Activated CD4-positive, alpha-beta T cell treated with anti-CD3 and anti-CD28 coated beads, Interleukin-2, amount 10 ng/mL, durations not matched to agents 24 days and 14 days (primary cell): ENCODE measurements at regions not wholly inside any gene's neighbourhood (a gene's known extent, or its start where the extent isn't known, plus 50 kb on each side); places are given as distances from the start of the nearest gene placed in this dataset.

ENCODE experiments used
- DNase-seq: peaks from one replicate; pipeline ENCODE4 v3.0.0; 2022
- H3K27ac Mint-ChIP-seq: one replicate; pipeline ENCODE4 v1.8.0; 2022; ENCODE audit warnings: mild to moderate bottlenecking, mixed read lengths
- H3K27me3 Mint-ChIP-seq: one replicate; pipeline ENCODE4 v1.8.0; 2022; ENCODE audit warnings: mixed read lengths
- H3K36me3 Mint-ChIP-seq: one replicate; pipeline ENCODE4 v1.8.0; 2022; ENCODE audit warnings: low read depth, mild to moderate bottlenecking, mixed read lengths
- H3K4me1 Mint-ChIP-seq: one replicate; pipeline ENCODE4 v1.8.0; 2021; ENCODE audit warnings: mixed read lengths
- H3K4me3 Mint-ChIP-seq: one replicate; pipeline ENCODE4 v1.8.0; 2022; ENCODE audit warnings: mild to moderate bottlenecking, moderate library complexity, mixed read lengths
- H3K9me3 Mint-ChIP-seq: one replicate; pipeline ENCODE4 v1.8.0; 2021; ENCODE audit warnings: mixed read lengths
- intact Hi-C: fragments of 100-400 bp; cut with micrococcal nuclease; formaldehyde crosslinking; loops from one replicate; pipeline ENCODE4 v1.15.1; 2023

GRCh38 chr4:178553201-178553600 lies 1111.0 kb upstream of the AGA start:
- DNase-seq: no peak
- Mint-ChIP-seq H3K9me3 (no peaks in the 10 kb centered on the region), H3K27ac (no peak overlapping the region), H3K4me1 (no peaks in the 10 kb centered on the region), H3K36me3 (no peaks in the 10 kb centered on the region), H3K4me3 (no peak overlapping the region), H3K27me3 (no peaks in the 10 kb centered on the region)
- intact Hi-C loops: no loop called here

GRCh38 chr4:178554352-178554751 lies 1112.1 kb upstream of the AGA start:
- H3K27ac Mint-ChIP-seq: no peak overlapping the region
- intact Hi-C loops: no loop called here
- H3K36me3 Mint-ChIP-seq: no peaks in the 10 kb centered on the region
- DNase-seq: no peak
- no peaks in the 10 kb centered on the region for H3K4me1 Mint-ChIP-seq
- H3K27me3 Mint-ChIP-seq: no peaks in the 10 kb centered on the region
- no peaks in the 10 kb centered on the region for H3K9me3 Mint-ChIP-seq
- H3K4me3 Mint-ChIP-seq: no peak overlapping the region

DNA sequence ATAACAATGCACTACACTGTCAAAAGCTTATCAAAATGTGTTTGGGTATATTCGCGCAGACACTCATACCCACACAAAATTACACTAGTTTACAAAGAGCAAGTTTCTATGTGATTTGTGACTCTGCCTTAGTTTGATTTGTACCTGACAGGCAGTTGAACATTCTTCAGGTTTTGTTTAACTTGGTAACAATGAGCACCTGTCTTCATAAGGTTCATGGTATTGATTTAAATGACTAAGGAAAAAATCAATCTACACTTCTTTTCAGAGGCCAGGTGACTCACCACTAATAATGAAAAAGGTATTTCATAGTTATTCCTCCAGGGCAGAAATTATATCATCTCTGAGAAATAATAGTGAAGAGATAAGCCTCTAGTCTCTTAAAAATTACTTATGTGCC lies 1114.6 kb upstream of the AGA start:
- H3K4me3 Mint-ChIP-seq: no peak overlapping the region
- H3K27me3 Mint-ChIP-seq: no peaks in the 10 kb centered on the region
- no peaks in the 10 kb centered on the region for H3K9me3 Mint-ChIP-seq
- intact Hi-C loops: no loop called here
- H3K27ac Mint-ChIP-seq: no peak overlapping the region
- DNase-seq: no peak
- no peaks in the 10 kb centered on the region for H3K36me3 Mint-ChIP-seq
- no peaks in the 10 kb centered on the region for H3K4me1 Mint-ChIP-seq

DNA sequence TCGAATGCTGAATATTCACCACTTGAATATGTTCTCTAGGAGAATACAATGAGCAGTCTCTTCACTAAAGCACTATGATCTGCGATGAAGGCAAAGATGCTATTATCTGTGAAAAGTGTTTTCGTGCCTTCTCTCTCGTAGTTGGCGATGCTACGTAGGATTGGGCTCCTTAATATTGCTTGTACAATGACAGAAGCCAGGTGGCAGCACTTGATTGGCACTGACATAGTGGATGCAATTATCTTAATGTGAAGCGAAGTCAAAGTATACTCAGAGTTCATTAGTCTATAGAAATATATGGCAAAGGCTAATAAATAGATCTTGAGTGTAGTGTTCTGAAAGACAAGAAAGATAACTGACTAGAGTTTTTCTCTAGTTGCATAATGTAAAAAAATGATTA lies 1135.7 kb upstream of the AGA start:
- Mint-ChIP-seq H3K27ac (no peak overlapping the region), H3K27me3 (no peaks in the 10 kb centered on the region), H3K36me3 (no peaks in the 10 kb centered on the region), H3K9me3 (no peaks in the 10 kb centered on the region), H3K4me3 (no peak overlapping the region), H3K4me1 (no peaks in the 10 kb centered on the region)
- no peak for DNase-seq
- intact Hi-C loops: no loop called here

GRCh38 chr4:178595500-178596138 lies 1153.4 kb upstream of the AGA start:
- H3K9me3 Mint-ChIP-seq: peaks cover 5% of the 10 kb centered on the region

GRCh38 chr4:178598672-178599071 lies 1156.4 kb upstream of the AGA start:
- no peak overlapping the region for H3K4me3 Mint-ChIP-seq
- H3K9me3 Mint-ChIP-seq: peaks cover 5% of the 10 kb centered on the region
- no peaks in the 10 kb centered on the region for H3K36me3 Mint-ChIP-seq
- no peak overlapping the region for H3K27ac Mint-ChIP-seq
- H3K4me1 Mint-ChIP-seq: no peaks in the 10 kb centered on the region
- no peak for DNase-seq
- H3K27me3 Mint-ChIP-seq: no peaks in the 10 kb centered on the region
- intact Hi-C loops: no loop called here

More at GRCh38 chr4:178595500-178596138, 1153.4 kb upstream of the AGA start:
- no peak overlapping the region for H3K4me3 Mint-ChIP-seq
- no peak overlapping the region for H3K27ac Mint-ChIP-seq
- H3K36me3 Mint-ChIP-seq: no peaks in the 10 kb centered on the region
- no peaks in the 10 kb centered on the region for H3K4me1 Mint-ChIP-seq
- DNase-seq: no peak
- no peaks in the 10 kb centered on the region for H3K27me3 Mint-ChIP-seq
- intact Hi-C loops: no loop called here

- H3K27ac Mint-ChIP-seq: no peak overlapping the region
- H3K27me3 Mint-ChIP-seq: no peaks in the 10 kb centered on the region
- no peaks in the 10 kb centered on the region for H3K36me3 Mint-ChIP-seq
- no peaks in the 10 kb centered on the region for H3K4me1 Mint-ChIP-seq
- no peak overlapping the region for H3K4me3 Mint-ChIP-seq
- intact Hi-C loops: no loop called here
- H3K9me3 Mint-ChIP-seq: peaks cover 5% of the 10 kb centered on the region
- DNase-seq: no peak
These were observed 1157.3 kb upstream of the AGA start for GRCh38 chr4:178599521-178599920.

GRCh38 chr4:178602833-178603232 lies 1160.6 kb upstream of the AGA start:
- Mint-ChIP-seq H3K27ac (no peak overlapping the region), H3K4me1 (no peaks in the 10 kb centered on the region), H3K9me3 (peaks cover 5% of the 10 kb centered on the region), H3K4me3 (no peak overlapping the region), H3K27me3 (no peaks in the 10 kb centered on the region), H3K36me3 (no peaks in the 10 kb centered on the region)
- intact Hi-C loops: no loop called here
- no peak for DNase-seq

DNA sequence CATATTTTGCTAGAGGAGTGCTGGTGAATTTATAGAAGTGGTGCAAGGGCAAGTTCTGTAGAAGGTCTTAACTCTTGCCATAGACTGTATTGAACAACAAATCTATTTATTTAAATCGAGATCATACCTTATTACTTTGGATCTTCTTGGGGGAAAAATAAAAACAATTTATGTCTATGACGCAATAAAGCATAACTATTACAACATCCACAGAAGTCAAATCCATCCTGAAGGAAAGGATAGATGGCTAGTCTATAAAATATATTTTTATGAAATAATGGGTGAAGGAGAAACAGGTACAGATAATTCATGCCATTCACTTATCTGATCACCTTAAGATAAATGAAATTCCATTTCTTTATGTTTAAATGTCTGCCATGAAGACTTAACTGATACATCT lies 1168.8 kb upstream of the AGA start:
- Mint-ChIP-seq H3K9me3 (peaks cover 3% of the 10 kb centered on the region), H3K4me1 (peaks cover 2% of the 10 kb centered on the region), H3K27ac (no peak overlapping the region), H3K36me3 (no peaks in the 10 kb centered on the region), H3K27me3 (no peaks in the 10 kb centered on the region), H3K4me3 (no peak overlapping the region)
- intact Hi-C loops: no loop called here
- no peak for DNase-seq

GRCh38 chr4:178612733-178613132 lies 1170.5 kb upstream of the AGA start:
- Mint-ChIP-seq H3K36me3 (no peaks in the 10 kb centered on the region), H3K9me3 (peaks cover 3% of the 10 kb centered on the region), H3K4me1 (peaks cover 2% of the 10 kb centered on the region), H3K27ac (no peak overlapping the region), H3K4me3 (no peak overlapping the region), H3K27me3 (no peaks in the 10 kb centered on the region)
- intact Hi-C loops: no loop called here
- no peak for DNase-seq

DNA sequence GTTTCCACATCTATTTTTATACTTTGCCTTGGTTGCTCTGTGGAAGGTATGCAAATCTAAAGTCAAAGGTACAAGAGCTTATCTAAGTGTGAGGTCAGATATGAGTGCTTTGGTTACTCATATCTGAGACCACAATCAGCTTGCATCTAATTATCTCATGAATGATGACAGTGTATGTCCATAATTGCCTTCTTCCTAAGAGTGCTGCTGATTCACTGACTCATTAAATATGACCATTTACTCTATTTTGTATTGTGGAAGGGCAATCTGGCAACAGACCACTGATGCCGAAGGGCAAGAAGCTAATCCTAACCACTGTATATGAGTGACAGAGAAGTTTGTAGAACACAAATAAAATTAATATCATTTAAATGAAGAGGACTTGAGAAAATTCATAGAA lies 1190.2 kb upstream of the AGA start:
- intact Hi-C loops: no loop called here
- Mint-ChIP-seq H3K36me3 (no peaks in the 10 kb centered on the region), H3K4me1 (no peaks in the 10 kb centered on the region), H3K9me3 (peaks cover 3% of the 10 kb centered on the region), H3K27ac (no peak overlapping the region), H3K4me3 (no peak overlapping the region), H3K27me3 (no peaks in the 10 kb centered on the region)
- no peak for DNase-seq

GRCh38 chr4:178633263-178633662 lies 1191.0 kb upstream of the AGA start:
- intact Hi-C loops: no loop called here
- no peaks in the 10 kb centered on the region for H3K36me3 Mint-ChIP-seq
- H3K4me1 Mint-ChIP-seq: no peaks in the 10 kb centered on the region
- H3K9me3 Mint-ChIP-seq: peaks cover 3% of the 10 kb centered on the region
- no peak overlapping the region for H3K27ac Mint-ChIP-seq
- H3K4me3 Mint-ChIP-seq: no peak overlapping the region
- DNase-seq: no peak
- no peaks in the 10 kb centered on the region for H3K27me3 Mint-ChIP-seq

DNA sequence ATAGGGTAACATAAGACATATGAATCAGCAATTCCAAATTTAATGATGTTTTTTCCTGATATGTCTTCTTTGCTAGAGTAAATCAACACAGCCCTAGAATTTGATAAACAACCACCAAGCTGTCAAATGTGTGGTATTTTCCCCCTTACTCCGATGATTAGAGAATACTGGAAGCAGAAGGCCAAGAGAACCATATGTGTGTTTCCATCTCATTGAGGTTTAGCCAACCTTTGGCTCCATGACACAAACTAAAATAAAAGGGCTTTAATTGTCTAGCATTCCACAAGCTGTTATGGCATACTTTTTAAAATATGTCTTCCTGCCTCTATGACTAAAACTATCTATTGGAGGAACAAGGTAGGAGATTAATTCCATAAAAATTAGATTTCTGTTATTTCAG lies 1222.4 kb upstream of the AGA start:
- H3K27ac Mint-ChIP-seq: no peak overlapping the region
- no peaks in the 10 kb centered on the region for H3K27me3 Mint-ChIP-seq
- no peak overlapping the region for H3K4me3 Mint-ChIP-seq
- no peaks in the 10 kb centered on the region for H3K9me3 Mint-ChIP-seq
- no peaks in the 10 kb centered on the region for H3K4me1 Mint-ChIP-seq
- intact Hi-C loops: no loop called here
- H3K36me3 Mint-ChIP-seq: no peaks in the 10 kb centered on the region
- DNase-seq: no peak

- no peaks in the 10 kb centered on the region for H3K4me1 Mint-ChIP-seq
- no peak overlapping the region for H3K4me3 Mint-ChIP-seq
- H3K27me3 Mint-ChIP-seq: no peaks in the 10 kb centered on the region
- H3K9me3 Mint-ChIP-seq: no peaks in the 10 kb centered on the region
- no peak for DNase-seq
- intact Hi-C loops: no loop called here
- no peak overlapping the region for H3K27ac Mint-ChIP-seq
- no peaks in the 10 kb centered on the region for H3K36me3 Mint-ChIP-seq
These were observed 1223.7 kb upstream of the AGA start for GRCh38 chr4:178665916-178666315.

- H3K9me3 Mint-ChIP-seq: no peaks in the 10 kb centered on the region
- H3K4me1 Mint-ChIP-seq: no peaks in the 10 kb centered on the region
- no peaks in the 10 kb centered on the region for H3K36me3 Mint-ChIP-seq
- no peaks in the 10 kb centered on the region for H3K27me3 Mint-ChIP-seq
- no peak overlapping the region for H3K4me3 Mint-ChIP-seq
- DNase-seq: no peak
- H3K27ac Mint-ChIP-seq: no peak overlapping the region
- intact Hi-C loops: no loop called here
These were observed 1229.5 kb upstream of the AGA start for GRCh38 chr4:178671766-178672165.
